HG03565 (cell line): ENCODE measurements at regions not wholly inside any gene's neighbourhood (a gene's known extent, or its start where the extent isn't known, plus 50 kb on each side); places are given as distances from the start of the nearest gene placed in this dataset.
"Not testable (repeated sequence)": the region's sequence is repeated elsewhere in the genome, so short reads cannot be mapped to it uniquely, and the experiment has no call there.

ENCODE experiments used
- ATAC-seq: cut with Tn5 transposase; IDR thresholded peaks from one replicate; pipeline ENCODE4 v1.9.1; 2021; ENCODE audit warnings: mild to moderate bottlenecking, moderate library complexity; ENCODE audit not compliant: unreplicated experiment

DNA sequence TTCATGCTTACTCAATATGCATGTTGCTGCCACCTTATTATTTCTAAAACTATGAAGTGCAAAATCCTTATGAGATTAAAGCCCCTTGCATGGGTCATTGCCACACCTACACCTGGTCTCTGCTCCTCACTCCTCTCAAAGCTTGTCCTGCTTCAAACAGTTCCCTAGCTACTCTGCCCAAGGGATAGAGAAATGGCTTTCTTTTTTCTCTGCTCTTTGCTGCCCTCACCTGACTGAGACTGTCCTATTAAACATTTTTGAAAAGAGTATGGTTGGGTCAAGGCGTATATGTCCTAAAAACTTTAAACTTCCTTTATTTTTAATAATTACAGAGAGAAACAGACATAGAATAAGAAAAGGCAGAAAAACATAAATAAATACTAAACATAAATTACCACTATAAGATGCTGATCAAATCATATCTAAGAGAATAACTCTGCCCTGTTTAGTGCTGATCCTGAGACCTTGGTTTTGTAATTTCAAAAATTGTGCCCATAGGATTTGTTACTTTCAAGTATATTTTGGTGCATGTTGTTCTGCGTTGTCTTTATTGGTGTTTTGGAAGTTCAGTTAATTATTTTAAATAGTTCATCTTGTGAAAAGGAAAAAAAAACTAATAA, 704.9 kb upstream of the PABPC4L start:
- no peak for ATAC-seq

DNA sequence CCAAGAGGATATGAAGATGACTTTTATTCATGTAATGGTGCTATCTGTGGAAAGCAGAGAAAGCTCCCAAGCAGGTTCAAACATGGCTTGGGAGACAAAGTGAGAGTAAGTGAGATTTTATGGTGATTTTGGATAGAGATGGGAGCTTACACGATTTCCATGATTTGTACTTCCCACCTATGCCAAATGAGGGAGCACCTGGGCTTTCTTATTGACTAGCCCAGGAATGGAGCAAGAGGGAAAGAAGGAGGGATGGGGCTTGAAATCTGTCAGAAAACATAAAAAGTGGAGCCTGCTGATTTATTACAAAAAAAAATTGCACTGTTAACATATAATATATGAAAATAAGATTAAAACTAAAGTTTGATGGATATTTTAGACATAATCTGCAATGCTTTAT, 703.5 kb upstream of the PABPC4L start:
- no peak for ATAC-seq

DNA sequence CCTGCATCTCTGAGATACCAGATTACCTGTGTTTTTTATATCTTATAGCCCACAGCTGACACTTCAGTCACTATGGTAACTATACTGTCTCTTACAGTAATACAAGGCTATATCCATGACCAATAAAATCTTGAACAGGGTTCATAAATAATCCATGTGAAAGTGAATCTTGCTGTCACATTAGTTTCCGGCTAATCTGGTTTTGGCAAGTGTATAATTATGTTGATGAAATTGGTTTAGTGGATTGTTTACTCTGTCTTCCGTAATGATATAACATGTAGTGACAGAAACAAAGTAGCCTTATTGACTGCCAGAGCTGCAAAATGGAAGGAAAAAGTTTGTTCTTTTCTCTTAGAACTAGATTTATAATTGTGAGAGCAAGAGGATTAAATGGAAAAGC, 686.6 kb upstream of the PABPC4L start:
- no peak for ATAC-seq

DNA sequence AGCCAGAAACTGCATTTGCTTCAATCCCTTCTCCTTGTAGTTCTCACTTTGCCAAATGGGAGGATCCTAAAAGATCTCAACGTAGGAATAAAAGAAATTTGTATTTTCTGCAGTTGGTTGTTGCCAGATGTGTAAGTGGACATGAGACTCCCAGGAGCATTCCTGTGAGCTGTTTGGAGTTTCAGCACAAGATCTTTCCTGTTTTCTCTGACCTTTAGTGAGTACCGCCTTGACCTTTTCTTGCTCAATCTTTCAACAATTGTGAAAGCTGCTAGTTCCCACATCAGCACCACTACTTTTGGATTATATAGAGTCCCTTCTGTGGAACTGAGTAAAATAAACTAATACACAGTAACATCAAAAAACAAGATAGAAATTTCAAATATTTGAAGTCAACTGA, 683.8 kb upstream of the PABPC4L start:
- no peak for ATAC-seq

DNA sequence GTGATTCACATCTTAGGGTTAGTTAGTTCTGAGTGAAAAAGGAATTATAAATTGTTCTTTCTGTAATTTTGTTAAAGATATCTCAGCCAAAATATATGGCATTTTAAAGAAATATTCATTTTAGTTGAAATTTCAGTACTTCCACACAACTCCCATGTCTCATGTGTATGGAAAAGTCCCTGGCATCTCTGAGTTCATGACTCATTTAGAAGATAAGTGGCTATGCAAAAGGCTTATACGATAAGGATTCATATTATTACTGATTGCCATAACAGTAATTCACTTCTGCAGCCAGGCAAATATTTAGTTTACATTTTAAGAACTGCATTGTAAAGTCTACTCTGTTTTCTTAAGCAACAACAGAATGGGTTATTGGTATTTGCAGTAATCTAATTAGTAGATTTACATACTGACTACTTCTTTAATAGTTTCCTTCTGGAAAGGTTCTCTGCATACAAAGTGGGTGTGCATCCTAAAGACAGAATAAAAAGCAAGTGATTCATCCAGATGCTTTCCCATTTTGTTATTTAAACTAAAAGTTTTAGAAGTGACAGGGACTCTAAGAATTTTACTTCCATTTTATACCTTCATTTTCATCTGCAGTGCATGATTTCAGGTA, 682.4 kb upstream of the PABPC4L start:
- no peak for ATAC-seq

DNA sequence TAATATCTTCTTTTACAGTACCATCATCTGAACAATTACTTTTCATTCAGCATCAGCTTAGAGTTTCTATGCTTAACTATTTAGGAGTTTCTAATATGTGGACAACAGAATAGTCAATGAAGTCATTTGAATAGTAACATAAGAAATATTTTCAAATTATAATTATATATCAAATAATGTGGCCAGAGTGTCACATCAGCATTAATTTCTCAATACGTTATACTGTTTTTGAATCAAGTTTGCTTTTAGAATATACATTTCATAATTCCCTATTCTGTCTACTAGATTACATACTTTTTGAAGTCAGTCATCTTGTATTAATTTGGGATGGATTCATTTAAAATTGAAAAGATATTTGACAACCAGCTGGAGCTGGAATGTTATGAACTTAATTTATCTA, 677.4 kb upstream of the PABPC4L start:
- no peak for ATAC-seq

DNA sequence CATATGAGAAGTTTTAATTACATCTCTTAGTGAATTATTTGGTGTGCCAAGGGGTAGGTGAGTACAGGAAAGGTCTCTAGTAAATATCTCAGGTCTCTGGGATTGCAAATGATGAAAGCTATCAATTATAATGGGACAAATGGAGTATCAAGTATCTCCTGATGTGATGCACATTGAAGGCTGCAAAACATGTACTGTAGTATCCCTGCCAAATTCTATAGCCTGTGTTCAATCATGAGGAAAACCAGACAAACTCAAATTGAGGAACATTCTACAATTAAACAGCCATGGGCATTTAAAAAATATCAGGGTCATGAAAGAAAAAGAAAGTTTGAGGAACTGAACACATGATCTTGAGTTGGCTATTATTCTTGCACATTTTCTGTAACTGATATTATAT, 665.4 kb upstream of the PABPC4L start:
- no peak for ATAC-seq

DNA sequence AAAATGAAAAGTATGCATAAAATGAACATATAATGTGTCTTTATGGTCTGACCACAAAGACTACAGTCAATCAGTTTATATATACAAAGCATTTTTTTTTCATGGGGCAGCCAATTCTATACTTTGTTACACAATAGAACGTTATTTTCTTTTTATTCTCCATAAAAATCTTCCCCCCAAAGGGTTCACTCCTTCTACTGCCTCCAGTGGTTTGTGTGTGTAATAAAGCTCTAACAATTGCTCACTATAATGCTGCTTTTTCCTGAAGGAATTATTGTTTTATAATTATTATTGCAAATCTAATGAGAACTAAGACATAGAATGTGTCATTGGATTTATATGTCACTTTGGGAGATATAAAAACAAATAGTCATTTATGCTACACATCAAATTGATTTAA, 664.1 kb upstream of the PABPC4L start:
- no peak for ATAC-seq

DNA sequence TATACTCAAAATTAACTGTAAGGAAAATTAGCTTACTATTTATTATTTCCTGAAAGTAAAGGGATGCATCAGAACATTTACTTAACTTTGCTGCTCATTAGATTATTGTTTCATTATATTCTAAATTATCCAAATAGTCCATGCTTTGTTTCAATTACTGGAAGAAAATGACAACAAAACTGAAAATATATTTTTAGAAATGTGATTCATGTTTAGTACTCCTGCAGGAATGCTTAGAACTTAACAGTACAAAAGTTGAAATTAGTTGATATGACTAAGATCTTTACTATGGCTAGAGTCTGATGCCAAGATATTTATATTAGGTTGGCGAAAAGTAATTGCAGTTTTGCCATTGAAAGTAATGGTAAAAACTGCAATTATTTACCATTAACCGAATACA, 660.5 kb upstream of the PABPC4L start:
- no peak for ATAC-seq

DNA sequence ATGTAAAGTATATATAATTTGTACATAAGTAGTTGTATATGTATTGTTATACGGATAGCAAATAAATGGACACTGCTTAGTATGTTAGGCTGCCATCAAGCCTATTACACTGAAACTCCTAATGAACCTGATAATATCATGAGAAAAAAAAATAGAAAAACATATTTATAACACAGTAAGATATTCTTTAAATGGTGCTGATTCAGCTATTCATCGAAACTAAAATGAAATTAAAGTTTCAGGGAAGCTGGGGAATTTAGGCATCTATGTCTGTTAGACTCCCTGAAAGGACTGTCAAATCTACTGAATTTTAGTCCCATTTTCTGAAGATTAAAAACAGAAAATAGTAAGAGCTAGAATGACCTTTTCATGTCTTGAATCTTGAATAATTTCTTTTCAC, 647.1 kb upstream of the PABPC4L start:
- no peak for ATAC-seq

DNA sequence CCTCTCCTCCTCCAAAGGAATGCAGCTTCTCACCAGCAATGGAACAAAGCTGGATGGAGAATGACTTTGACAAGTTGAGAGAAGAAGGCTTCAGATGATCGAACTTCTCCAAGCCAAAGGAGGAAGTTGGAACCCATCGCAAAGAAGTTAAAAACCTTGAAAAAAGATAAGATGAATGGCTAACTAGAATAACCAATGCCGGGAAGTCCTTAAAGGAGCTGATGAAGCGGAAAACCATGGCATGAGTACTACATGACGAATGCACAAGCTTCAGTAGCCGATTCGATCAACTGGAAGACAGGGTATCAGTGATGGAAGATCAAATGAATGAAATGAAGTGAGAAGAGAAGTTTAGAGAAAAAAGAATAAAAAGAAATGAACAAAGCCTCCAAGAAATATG, 629.2 kb upstream of the PABPC4L start:
- ATAC-seq, result not testable (repeated sequence)

DNA sequence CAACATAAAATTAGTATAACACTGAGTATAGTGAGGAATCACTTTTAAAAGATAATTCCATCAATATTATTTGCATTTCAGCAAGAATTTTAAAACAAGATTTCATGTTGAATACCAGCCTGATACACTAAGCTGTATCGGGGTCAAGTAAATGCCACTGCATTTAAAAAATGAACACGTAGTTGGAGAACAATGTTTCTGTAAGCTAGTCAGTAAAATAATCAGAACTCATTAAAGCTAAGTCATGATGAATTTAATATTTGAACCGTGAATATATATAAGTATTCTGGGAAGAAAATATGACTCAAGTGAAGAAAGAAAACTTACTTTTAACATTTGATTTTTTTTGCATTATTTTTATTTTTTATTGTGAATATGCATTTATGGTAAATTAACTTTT, 611.0 kb upstream of the PABPC4L start:
- no peak for ATAC-seq

DNA sequence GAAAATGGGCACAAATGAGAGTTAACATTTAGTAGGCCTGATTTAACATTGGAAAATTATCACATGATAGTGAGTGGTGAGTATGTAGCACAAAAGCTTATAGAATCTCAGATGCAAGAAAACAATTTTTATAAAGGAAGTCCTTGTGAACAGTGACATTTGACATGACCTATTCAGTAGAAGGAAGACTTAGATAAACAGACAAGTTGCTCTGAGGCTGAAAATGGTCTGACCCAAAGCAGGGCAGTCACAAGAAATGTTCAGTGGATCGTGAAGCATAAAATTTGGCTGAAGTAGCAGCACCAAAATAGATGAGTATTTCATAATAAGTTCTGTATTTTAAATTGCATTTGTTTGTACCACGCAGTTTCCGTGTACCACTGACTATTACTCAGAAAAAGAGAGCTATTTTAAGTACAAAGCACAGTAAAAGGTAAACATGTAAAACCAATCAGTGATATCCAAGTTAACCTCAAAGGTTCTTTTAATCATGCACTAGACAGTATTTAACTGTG, 605.7 kb upstream of the PABPC4L start:
- no peak for ATAC-seq

DNA sequence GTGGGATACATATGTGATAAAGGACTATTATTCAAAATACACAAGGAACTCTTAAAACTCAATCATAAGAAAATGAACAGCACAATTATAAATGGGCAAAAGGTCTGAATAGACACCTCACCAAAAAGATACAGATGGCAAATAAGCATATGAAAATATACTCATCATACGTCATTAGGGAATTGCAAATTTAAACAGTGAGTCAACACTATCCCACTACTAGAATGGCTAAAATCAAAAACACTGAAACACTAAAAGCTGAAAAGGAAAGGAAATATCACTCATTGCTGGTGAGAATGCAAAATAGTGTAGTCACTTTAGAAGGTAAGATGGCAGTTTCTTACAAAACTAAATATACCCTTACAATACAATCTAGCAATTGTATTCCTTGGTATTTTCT, 597.0 kb upstream of the PABPC4L start:
- no peak for ATAC-seq

DNA sequence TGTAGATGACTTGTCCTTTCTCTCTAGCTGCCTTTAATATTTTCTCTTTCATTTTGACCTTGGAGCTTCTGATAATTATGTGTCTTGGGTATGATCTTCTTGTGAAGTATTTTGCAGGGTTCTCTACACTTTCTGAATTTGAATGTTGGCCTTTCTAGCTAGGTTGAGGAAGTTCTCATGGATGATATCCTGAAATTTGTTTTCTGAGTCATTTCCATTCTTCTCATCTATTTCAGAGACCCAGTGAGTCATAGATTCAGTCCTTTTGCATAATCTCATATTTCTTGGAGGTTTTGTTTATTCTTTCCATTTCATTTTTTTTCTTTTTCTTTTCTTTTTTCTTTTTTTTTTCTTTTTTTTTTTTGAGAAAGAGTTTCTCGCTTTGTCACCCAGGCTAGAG, 585.7 kb upstream of the PABPC4L start:
- no peak for ATAC-seq

DNA sequence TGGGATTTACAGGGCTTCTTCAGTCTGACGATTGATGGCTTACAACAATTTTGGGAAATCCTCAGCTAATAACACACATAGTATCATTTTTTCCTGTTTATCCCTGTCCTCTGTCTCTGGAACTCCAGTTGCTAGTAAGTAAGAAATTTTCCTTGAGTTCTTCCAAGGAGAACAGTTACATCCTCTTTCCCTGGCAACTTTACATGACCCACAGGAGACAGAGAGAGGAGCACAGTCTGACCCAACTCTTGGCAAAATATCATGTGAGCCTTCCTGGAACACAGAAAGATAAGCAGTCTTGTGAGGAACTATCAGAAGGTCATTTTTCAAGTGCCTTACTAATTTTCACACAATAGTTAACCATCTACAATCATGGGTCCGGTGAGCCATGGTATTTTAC, 578.7 kb upstream of the PABPC4L start:
- ATAC-seq, result no peak

DNA sequence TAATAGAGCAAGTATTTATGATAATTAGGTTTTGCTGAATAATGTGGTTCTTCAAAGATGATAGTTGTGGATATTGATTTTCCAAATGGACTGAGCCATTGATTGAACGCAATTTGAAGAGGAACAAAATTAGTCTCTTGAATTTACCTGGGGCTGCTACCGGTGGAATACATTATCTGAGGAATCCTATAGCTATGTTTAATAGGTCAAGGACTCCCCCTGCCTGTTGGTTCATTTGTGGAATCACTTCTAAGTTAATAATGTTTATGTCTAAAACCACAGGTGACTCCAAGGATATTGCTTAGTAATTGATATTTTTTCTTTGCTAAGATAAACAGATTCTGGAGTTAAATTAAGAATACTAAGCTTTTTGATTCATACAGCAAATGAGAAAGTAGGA, 576.0 kb upstream of the PABPC4L start:
- ATAC-seq, result no peak

DNA sequence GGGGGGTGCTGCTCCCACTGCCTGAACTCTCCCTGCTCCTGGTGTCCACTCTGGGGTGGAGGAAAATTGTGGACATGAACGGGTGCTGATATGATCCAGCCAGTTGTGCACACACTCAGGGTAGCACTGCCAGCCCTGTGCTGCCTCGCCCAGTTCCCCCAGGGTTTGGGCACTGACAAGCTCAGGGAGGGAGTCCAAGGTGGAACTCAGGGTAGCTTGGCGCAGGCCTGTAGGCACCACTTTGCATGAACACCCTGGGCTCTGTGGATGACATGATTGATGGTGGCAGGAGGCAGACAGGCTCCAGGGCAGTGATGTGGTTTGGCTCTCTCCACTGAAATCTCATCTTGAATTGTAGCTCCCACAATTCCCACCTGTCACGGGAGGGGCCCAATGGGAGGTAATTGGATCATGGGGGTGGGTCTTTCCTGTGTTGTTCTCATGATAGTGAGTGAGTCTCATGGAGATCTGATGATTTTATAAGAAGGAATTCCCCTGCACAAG, 572.0 kb upstream of the PABPC4L start:
- ATAC-seq, result no peak

DNA sequence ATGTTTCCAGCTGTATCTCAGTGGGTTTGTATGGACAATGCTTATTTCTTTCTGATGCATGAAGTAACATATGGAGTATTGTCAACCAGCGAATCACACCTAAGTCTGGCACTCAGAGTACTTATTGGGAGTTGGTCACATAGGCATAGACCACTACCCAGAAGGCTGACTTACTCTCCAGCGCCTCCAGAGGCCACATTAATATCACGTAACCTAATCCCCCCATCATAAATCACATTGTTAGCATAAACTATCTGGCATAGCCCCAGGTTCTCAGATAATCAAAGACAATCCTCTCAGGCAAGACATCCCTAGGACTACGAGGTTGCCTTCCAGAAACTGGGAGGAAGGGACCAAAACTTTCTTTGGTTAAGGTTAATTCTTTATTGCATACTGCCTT, 560.5 kb upstream of the PABPC4L start:
- ATAC-seq, result no peak

DNA sequence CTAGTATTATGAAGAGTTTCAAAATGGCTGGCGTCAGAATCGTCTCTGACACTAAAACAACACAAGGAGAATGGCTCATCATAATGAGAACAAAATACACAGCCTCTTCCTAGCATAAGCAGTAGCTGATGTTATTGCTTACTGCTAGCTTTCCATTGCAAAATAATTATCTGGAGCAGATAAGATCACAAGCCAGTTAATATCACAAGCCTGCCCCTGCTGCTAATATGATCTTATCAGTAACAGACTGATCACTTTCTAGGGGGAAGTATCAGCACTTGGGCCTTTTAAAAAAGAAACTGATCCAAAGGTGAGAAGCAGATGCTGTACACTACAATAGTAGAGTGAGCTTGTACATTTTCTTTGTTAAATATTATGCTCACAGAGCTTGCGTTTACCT, 554.8 kb upstream of the PABPC4L start:
- ATAC-seq, result no peak

DNA sequence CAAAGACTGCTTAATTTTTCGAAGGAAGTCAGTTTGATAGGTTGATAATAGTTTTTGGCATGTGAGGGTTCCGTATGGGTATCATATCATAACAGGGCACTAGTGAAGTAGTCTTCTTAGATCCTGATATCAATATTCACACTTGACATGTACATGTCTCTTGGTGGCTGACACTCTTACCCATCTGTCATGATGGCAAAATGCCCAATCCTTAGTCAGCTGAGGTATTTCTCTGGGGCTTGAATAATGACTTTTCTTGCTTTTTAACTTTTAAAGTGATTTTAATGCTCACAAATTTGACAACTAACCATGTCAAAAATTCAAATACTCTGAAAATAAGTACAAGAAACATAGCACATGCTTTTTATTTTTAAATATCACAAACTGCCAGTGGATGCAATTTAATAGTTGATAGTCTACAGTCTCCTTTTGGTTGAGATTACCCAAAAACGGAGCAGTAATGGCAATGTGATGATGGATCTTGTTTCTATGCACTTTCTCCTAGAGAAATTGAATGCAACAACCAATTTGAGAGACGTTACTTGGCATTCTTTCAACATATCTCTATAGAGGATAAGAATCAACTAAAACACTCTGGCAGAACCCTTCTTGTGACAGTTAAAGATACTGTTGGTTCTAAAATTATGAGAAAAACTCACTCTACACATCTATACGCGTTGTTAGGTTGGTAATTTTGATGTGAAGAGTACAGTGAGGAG, 552.9 kb upstream of the PABPC4L start:
- ATAC-seq, result no peak

DNA sequence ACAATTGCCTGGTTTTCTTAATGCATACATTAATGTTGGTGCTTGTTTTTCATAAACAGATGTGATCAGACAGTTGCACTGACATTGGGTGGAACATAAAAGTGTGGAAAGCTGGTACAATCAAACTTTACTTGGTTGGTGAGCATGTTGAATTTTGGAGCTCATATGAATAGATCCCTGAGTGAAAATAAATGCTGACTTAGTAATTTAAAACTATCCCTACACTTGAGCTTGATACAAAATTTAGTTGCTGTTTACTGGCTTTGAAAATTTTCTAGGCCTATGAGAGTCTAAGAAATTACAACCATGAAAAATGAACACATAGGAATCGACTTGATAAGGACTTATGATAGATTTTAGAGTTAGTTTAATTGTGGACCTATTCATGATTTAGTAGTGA, 551.8 kb upstream of the PABPC4L start:
- ATAC-seq, result no peak
